Panc1 (cell line): ENCODE measurements at regions not wholly inside any gene's neighbourhood (a gene's known extent, or its start where the extent isn't known, plus 50 kb on each side); places are given as distances from the start of the nearest gene placed in this dataset.

Experiments used
- TF ChIP-seq, protein P1 (sequence below): fragments of 450-650 bp; IDR thresholded peaks from 2 replicates; pipeline ENCODE4 v1.5.1; 2017; ENCODE audit warnings: mild to moderate bottlenecking
- TF ChIP-seq, protein P2 (sequence below), 2 experiments: IDR thresholded peaks; 2 replicates each; pipeline ENCODE4 v1.6.1; 2011 to 2012; ENCODE audit warnings: low read depth in 2 of 2, control low read depth in 1 of 2, low read length in 1 of 2, mild to moderate bottlenecking in 1 of 2, moderate library complexity in 1 of 2; ENCODE audit not compliant: insufficient read depth in 1 of 2

DNA sequence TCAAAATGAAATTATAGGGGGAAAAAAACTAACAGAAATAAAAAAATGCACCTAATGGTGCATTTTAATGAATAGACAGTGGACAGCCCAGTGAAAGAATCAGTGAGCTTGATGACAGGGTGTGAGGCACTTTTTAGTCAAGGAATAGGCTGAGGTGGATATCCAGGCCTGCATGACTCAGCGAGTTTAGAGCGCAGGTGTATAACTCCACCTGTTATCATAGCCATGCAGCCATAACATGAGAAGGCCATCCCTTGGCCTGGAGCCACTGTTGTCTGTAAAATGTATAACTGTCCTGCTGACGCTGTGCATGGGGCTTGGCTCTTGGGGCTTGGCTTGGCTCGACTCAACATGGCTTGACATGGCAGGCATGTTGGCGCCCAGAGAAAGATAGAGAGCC is 331.5 kb upstream of the NOX3 start:
- TF ChIP-seq, protein P1, sequence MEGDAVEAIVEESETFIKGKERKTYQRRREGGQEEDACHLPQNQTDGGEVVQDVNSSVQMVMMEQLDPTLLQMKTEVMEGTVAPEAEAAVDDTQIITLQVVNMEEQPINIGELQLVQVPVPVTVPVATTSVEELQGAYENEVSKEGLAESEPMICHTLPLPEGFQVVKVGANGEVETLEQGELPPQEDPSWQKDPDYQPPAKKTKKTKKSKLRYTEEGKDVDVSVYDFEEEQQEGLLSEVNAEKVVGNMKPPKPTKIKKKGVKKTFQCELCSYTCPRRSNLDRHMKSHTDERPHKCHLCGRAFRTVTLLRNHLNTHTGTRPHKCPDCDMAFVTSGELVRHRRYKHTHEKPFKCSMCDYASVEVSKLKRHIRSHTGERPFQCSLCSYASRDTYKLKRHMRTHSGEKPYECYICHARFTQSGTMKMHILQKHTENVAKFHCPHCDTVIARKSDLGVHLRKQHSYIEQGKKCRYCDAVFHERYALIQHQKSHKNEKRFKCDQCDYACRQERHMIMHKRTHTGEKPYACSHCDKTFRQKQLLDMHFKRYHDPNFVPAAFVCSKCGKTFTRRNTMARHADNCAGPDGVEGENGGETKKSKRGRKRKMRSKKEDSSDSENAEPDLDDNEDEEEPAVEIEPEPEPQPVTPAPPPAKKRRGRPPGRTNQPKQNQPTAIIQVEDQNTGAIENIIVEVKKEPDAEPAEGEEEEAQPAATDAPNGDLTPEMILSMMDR, result no peak
- TF ChIP-seq, protein P2, sequence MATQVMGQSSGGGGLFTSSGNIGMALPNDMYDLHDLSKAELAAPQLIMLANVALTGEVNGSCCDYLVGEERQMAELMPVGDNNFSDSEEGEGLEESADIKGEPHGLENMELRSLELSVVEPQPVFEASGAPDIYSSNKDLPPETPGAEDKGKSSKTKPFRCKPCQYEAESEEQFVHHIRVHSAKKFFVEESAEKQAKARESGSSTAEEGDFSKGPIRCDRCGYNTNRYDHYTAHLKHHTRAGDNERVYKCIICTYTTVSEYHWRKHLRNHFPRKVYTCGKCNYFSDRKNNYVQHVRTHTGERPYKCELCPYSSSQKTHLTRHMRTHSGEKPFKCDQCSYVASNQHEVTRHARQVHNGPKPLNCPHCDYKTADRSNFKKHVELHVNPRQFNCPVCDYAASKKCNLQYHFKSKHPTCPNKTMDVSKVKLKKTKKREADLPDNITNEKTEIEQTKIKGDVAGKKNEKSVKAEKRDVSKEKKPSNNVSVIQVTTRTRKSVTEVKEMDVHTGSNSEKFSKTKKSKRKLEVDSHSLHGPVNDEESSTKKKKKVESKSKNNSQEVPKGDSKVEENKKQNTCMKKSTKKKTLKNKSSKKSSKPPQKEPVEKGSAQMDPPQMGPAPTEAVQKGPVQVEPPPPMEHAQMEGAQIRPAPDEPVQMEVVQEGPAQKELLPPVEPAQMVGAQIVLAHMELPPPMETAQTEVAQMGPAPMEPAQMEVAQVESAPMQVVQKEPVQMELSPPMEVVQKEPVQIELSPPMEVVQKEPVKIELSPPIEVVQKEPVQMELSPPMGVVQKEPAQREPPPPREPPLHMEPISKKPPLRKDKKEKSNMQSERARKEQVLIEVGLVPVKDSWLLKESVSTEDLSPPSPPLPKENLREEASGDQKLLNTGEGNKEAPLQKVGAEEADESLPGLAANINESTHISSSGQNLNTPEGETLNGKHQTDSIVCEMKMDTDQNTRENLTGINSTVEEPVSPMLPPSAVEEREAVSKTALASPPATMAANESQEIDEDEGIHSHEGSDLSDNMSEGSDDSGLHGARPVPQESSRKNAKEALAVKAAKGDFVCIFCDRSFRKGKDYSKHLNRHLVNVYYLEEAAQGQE (IDR thresholded peaks at IDR 0.05; ENCODE audit: insufficient read depth in 1 of 2, low read depth in 2 of 2, low read length in 1 of 2), result no peak
